ENCODE measurements at regions not wholly inside any gene's neighbourhood (a gene's known extent, or its start where the extent isn't known, plus 50 kb on each side); places are given as distances from the start of the nearest gene placed in this dataset.
"Not testable (repeated sequence)": the region's sequence is repeated elsewhere in the genome, so short reads cannot be mapped to it uniquely, and the experiment has no call there.

DNA sequence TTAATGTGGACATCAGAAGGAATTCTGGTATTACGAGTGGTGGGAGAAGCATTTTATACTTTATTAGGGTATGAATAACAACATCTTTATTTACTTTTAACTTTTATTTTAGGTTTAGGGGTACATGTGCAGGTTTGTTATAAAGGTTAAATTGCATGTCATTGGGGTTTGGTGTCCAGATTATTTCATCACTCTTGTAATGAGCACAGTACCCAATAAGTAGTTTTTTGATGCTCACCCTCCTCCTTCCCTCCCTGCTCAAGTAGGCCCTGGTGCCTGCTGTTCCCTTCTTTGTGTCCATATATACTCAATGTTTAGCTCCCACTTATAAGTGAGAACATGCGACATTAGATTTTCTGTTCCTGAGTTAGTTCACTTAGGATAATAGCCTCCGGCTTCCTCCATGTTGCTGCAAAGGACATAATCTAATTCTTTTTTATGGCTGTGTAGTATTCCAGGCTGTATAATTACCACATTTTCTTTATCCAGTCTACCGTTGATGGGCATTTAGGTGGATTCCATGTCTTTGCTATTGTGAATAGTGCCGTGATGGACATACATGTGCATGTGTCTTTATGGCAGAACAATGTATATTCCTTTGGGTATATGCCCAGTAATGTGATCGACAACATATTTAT is 456.2 kb downstream of the XYLT1 start:
- no peak for DNase-seq

GRCh38 chr16:17015702-17016101 is 455.1 kb downstream of the XYLT1 start:
- DNase-seq: no peak

GRCh38 chr16:17017442-17017841 is 453.3 kb downstream of the XYLT1 start:
- DNase-seq: no peak

DNA sequence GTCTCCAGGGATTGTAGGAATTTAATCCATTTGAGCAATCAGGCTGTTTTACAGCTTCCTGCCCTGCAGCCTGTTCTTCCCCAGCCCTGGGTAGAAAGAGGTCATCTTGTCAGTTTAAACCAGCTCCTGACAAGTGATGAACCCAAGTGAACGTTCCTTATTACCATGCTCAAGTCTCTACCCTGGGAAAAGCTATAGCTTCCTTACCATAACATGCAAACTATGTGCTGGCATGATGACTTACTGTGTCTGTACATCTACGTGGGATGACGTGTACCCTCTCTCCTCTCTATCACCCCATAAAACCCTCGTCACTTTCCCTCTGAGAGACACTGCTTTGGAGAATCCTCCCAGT is 452.2 kb downstream of the XYLT1 start:
- DNase-seq: no peak

DNA sequence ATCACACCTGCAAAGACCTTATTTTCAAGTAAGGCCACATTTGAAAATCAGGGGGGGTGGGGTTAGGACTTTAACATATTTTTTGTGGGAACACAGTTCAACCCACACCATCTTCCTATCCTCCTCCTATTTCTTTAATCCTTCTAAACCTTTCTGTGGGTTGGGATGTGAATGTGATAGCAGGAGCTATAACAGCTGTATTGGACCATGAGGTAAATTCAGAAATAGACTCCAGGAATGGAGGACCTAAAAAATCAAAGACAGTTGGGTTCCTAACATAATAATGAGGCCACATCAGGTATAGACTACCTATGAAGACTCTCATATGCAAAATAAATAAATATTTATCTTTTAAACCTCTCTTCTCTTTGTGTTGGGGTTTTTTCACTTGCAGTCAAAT is 451.4 kb downstream of the XYLT1 start:
- DNase-seq: no peak

DNA sequence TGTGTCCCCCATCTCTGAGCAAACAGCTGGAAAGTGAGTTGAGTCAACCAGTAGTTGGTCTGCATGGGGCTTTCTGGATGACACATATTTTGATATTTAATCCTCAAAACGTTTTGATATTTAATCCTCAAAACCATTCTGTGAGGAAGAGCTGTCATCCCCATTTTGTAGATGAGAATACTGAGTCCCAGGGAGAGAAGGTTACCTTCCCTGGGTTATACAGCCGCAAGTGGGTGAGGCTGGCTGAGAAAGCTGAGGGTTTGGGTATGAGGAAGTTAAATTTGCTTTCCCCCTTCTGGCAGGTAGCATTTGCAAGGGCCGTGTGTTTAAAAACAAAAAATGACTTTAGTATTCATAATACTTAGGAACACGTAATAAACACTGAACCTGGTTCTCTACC is 447.2 kb downstream of the XYLT1 start:
- DNase-seq: no peak

- DNase-seq: no peak
These were observed 446.2 kb downstream of the XYLT1 start for GRCh38 chr16:17024514-17024913.

DNA sequence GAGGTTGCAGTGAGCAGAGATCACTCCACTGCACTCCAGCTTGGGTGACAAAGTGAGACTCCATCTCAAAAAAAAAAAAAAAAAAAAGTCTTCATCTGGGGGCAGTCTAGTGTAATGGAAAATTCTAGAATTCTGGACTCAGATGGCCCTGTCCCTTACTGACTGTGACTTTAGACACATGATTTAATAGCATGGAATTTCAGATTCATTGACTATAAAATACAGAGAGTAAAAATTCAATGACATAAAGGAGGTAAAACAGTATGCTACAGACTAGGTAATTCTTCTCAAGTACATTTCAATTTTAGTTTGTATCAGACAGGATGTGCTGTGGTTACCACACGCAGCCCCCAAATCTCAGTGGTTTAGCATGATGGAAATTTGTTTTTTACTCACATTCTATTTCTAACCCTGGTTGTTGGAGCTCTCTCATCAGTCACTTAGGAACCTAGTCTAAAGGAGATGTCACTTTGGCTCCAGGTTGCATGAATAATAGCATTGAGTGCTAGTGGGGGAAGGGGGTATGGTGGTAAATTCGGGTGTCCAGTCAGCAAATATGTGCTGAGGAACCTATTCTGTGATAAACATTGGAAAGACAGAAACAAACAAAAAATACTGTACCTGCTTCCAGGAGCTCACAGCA is 444.0 kb downstream of the XYLT1 start:
- DNase-seq: no peak

DNA sequence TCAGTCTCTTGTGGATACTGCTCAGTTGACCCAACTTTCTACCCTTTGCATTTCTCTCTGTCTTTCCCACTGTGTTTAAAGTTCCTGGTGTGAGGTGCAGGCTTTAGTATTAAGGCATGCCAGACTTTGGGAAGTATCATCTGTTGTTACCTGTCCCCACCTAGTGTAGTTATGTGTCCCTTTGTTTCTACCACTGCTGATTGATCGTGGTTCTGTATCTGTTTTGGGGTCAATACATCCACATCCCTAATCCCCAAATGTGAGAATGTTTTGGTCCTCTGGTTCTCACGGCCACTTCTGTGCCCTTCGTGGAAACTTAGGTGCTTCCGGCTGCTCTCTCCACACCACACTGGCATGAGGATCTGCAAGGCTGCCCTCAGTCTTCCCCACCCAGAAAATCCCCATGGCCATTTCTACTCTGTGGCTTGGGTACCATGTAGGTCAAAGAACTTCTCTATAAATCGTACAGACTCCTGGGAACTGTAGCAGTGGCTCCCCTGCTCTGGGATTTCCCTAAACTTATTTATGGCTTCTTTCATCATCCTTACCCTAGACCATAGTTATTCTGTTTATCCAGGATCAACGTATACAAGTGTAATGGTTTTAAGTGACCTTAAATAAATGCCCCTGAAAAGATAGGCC is 443.2 kb downstream of the XYLT1 start:
- no peak for DNase-seq

GRCh38 chr16:17029602-17030350 is 441.0 kb downstream of the XYLT1 start:
- no peak for DNase-seq

DNA sequence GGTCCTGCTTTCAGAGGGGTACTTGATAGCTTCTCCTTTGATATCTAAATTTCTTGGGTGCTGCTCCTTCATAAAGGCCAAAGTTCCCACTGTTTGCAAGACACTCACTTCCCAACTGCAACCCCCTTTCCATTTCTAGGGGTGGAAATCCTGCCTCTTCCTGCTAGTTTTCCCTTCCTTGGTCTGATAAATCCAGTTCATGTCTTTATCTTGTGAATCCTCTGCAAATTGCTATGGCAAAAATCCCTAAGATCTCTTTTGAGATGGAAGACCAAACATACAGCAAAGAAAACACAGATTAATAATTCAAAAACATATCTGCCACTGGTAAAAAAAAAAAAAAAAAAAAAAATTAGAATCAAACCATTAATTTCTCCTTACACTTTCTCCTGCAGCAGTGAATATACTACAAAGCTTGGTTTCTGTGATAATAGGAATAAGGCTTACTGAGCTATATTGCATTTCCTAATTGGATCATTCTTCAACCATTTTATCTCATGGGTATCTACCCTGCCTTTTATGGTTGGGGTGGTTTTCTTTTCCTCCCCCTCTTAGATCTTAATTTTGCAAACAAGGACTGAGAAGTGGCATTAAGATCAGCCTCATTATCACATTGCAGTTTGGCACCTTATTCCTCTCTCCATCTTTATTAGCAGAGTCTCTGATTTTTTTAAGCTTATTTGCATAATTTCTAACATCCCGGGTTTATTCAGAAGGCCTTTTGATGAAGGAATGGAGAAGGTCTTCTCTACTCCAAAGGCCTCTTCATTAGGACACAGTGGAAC is 439.1 kb downstream of the XYLT1 start:
- no peak for DNase-seq

DNA sequence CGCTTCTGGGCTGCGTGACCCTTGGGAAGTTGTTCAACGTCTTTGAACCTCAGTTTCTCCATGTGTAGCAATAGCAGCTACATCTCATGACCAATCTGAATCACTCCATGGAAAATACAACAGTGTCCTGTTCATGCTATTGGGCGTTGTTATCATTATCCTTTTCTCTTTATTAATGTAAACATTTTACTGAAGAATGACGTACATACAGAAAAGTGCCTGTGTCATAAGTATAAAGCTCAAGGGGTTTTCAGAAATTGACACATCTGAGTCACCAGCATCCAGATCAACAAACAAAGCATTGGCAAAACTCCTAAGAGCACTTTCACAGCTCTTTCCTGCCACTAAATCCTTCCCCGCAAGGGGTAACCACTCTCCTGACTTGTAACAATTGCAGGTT is 438.4 kb downstream of the XYLT1 start:
- no peak for DNase-seq

GRCh38 chr16:17034477-17035252 is 436.1 kb downstream of the XYLT1 start:
- no peak for DNase-seq

- no peak for DNase-seq
These were observed 433.3 kb downstream of the XYLT1 start for GRCh38 chr16:17037499-17037898.

- DNase-seq: no peak
These were observed 432.3 kb downstream of the XYLT1 start for GRCh38 chr16:17038415-17038814.

DNA sequence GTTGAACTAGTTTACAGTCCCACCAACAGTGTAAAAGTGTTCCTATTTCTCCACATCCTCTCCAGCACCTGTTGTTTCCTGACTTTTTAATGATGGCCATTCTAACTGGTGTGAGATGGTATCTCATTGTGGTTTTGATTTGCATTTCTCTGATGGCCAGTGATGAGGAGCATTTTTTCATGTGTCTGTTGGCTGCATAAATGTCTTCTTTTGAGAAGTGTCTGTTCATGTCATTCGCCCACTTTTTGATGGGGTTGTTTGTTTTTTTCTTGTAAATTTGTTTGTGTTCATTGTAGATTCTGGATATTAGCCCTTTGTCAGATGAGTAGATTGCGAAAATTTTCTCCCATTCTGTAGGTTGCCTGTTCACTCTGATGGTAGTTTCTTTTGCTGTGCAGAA is 421.7 kb downstream of the XYLT1 start:
- not testable (repeated sequence) for DNase-seq

DNA sequence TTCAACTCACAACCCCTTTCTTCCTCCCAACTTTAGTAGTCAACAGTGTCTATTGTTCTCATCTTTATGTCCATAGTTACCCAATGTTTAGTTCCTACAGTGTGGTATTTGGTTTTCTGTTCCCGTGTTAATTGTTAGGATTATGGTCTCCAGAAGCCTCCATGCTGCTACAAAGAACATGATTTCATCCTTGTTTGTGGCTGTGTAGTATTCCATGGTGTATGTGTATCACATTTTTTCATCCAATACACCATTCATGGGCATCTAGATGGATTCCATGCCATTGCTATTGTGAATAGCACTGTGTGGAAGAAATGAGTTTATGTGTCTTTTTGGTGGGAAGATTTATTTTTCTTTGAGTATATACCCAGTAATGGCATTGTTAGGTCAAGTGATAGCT is 420.3 kb downstream of the XYLT1 start:
- DNase-seq: no peak

Data from fibroblast of skin of abdomen (primary cell).